ENCODE measurements at regions not wholly inside any gene's neighbourhood (a gene's known extent, or its start where the extent isn't known, plus 50 kb on each side); places are given as distances from the start of the nearest gene placed in this dataset.

DNA sequence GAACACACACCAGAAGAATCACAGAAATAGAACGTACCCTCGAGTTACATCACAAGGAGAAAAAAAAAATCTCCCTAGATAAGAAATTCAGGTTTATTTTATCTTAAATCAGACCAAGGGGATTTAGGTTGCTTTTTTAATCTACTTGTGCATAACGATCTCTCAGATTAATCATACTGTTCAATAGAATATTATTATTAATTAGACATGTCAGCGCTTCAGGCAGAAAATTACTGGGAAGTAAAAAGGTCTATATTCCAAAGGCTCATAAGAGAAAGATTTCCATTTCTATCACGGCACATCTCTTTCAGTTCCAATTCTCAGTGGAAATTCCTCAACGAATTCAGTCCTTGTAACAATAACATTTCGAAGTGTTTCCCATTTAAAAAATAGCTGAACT lies 77.7 kb upstream of the PSMD7 start:
- H2AFZ ChIP-seq (ENCODE audit: control insufficient read depth, low read depth, low read length) = no peak overlapping the region
- WGBS (ENCODE audit: insufficient coverage, insufficient replicate concordance, low lambda C conversion rate, missing lambda C conversion rate) = 21% methylated on average over 7 of the region's 7 CpGs
- ChIA-PET RAD21 (ENCODE audit: unreplicated experiment) (no interaction called here), SMC1A (ENCODE audit: uncharacterized antibody, unreplicated experiment) (no interaction called here), CTCF (no interaction called here), POLR2A (no interaction called here)
- H3K4me1 ChIP-seq (ENCODE audit: control insufficient read depth, insufficient read depth, low read length) = no peaks in the 10 kb centered on the region
- H3K79me2 ChIP-seq (ENCODE audit: control insufficient read depth, insufficient read depth, low read length) = no peaks in the 10 kb centered on the region
- TF ChIP-seq SMAD5 (IDR thresholded peaks at IDR 0.05; ENCODE audit: low read depth) (no peak), CREB1 (IDR thresholded peaks at IDR 0.05; ENCODE audit: low read depth) (no peak), IKZF1 (conservative IDR thresholded peaks at IDR 0.05) (no peak), NR2C2 (IDR thresholded peaks at IDR 0.05; ENCODE audit: borderline replicate concordance, control insufficient read depth, insufficient read length, low read depth) (no peak), RAD51 (IDR thresholded peaks at IDR 0.05) (no peak), WRNIP1 (IDR thresholded peaks at IDR 0.05; ENCODE audit: borderline replicate concordance, low read depth, low read length) (no peak), NFYA (IDR thresholded peaks at IDR 0.05; ENCODE audit: borderline replicate concordance, low read depth, low read length) (no peak), ZBED1 (IDR thresholded peaks at IDR 0.05; ENCODE audit: borderline replicate concordance) (no peak), TBL1XR1 (IDR thresholded peaks at IDR 0.05; ENCODE audit: low read depth, low read length) (no peak), HDGF (IDR thresholded peaks at IDR 0.05) (no peak), CREM (IDR thresholded peaks at IDR 0.05; ENCODE audit: low read depth) (no peak), SP1 (IDR thresholded peaks at IDR 0.05; ENCODE audit: low read depth, low read length) (no peak), ZNF24 (IDR thresholded peaks at IDR 0.05) (no peak), KAT2A (conservative IDR thresholded peaks at IDR 0.05; ENCODE audit: control insufficient read depth, low read depth, low read length) (no peak)
- TF ChIP-seq, protein P1, sequence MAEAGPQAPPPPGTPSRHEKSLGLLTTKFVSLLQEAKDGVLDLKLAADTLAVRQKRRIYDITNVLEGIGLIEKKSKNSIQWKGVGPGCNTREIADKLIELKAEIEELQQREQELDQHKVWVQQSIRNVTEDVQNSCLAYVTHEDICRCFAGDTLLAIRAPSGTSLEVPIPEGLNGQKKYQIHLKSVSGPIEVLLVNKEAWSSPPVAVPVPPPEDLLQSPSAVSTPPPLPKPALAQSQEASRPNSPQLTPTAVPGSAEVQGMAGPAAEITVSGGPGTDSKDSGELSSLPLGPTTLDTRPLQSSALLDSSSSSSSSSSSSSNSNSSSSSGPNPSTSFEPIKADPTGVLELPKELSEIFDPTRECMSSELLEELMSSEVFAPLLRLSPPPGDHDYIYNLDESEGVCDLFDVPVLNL (IDR thresholded peaks at IDR 0.05; ENCODE audit: low read depth, low read length) = no peak
- TF ChIP-seq, protein P2, sequence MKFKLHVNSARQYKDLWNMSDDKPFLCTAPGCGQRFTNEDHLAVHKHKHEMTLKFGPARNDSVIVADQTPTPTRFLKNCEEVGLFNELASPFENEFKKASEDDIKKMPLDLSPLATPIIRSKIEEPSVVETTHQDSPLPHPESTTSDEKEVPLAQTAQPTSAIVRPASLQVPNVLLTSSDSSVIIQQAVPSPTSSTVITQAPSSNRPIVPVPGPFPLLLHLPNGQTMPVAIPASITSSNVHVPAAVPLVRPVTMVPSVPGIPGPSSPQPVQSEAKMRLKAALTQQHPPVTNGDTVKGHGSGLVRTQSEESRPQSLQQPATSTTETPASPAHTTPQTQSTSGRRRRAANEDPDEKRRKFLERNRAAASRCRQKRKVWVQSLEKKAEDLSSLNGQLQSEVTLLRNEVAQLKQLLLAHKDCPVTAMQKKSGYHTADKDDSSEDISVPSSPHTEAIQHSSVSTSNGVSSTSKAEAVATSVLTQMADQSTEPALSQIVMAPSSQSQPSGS (IDR thresholded peaks at IDR 0.05; ENCODE audit: low read length) = no peak
- no peak overlapping the region for H3K27ac ChIP-seq (ENCODE audit: control insufficient read depth, insufficient read depth)
- no peaks in the 10 kb centered on the region for H3K36me3 ChIP-seq (ENCODE audit: control insufficient read depth in 2 of 2, insufficient read depth in 2 of 2, low read length in 1 of 2)
- no peak for ATAC-seq
- intact Hi-C loops (cut with micrococcal nuclease; ENCODE audit: unreplicated experiment) = no loop called here
- in situ Hi-C loops (cut with MboI) = no loop called here
- no peaks in the 10 kb centered on the region for H3K9me3 ChIP-seq (replicated peaks; ENCODE audit: control insufficient read depth, insufficient read depth, low read length)
- H3K4me2 ChIP-seq (ENCODE audit: control insufficient read depth, insufficient read depth) = no peak overlapping the region
- no peaks in the 10 kb centered on the region for H4K20me1 ChIP-seq (ENCODE audit: control insufficient read depth, insufficient read depth)
- no peaks in the 10 kb centered on the region for H3K27me3 ChIP-seq (replicated peaks in 1 of 2; ENCODE audit: control insufficient read depth in 2 of 2, insufficient read depth in 2 of 2, low read length in 1 of 2)
- no peak overlapping the region for H3K9ac ChIP-seq (ENCODE audit: control insufficient read depth, insufficient read depth, low read length)
- H3K4me3 ChIP-seq = no peak overlapping the region
- BruUV-seq (replicated peaks) = no TSS peak
- no peak for FAIRE-seq
- no peak for DNase-seq (ENCODE audit: low read depth, low spot score)
